Epithelial cell of esophagus (primary cell): ENCODE measurements at regions not wholly inside any gene's neighbourhood (a gene's known extent, or its start where the extent isn't known, plus 50 kb on each side); places are given as distances from the start of the nearest gene placed in this dataset.

Experiments
- DNase-seq: peaks from one replicate; pipeline ENCODE4 v3.0.0; 2010; ENCODE audit warnings: low read depth
- H3K4me3 ChIP-seq: 2 replicates; pipeline ENCODE4 v1.5.1; 2011; ENCODE audit warnings: mild to moderate bottlenecking, low read length, control low read depth
- TF ChIP-seq, protein P1 (sequence below): IDR thresholded peaks from 2 replicates; pipeline ENCODE4 v1.5.1; 2011; ENCODE audit warnings: low read depth, mild to moderate bottlenecking, low read length, control low read depth, inconsistent platforms; ENCODE audit not compliant: insufficient read depth; ENCODE audit errors: missing control alignments

GRCh38 chr3:6770397-6770690 lies 90.6 kb upstream of the GRM7 start:
- H3K4me3 ChIP-seq, result no peak overlapping the region
- TF ChIP-seq, protein P1, sequence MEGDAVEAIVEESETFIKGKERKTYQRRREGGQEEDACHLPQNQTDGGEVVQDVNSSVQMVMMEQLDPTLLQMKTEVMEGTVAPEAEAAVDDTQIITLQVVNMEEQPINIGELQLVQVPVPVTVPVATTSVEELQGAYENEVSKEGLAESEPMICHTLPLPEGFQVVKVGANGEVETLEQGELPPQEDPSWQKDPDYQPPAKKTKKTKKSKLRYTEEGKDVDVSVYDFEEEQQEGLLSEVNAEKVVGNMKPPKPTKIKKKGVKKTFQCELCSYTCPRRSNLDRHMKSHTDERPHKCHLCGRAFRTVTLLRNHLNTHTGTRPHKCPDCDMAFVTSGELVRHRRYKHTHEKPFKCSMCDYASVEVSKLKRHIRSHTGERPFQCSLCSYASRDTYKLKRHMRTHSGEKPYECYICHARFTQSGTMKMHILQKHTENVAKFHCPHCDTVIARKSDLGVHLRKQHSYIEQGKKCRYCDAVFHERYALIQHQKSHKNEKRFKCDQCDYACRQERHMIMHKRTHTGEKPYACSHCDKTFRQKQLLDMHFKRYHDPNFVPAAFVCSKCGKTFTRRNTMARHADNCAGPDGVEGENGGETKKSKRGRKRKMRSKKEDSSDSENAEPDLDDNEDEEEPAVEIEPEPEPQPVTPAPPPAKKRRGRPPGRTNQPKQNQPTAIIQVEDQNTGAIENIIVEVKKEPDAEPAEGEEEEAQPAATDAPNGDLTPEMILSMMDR, result no peak
- DNase-seq, result no peak

DNA sequence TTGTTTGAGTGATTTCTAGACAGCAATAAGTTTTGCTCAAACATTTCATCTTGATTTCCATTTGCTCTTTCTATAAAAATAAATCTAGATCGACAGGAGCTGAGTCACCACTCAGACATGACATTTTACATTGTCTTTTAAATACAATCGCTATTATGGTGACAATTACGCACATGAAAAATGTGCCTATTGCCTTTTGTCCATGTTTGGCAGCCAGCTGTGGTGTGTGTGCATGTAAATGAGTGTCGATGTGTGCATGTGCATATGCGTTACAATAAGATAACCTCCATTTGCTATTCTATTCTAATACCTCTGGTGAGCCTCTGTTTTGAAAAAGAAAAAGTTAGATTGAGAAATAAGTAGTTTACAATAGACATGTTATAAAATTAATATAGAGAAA lies 89.7 kb upstream of the GRM7 start:
- no peak for DNase-seq
- TF ChIP-seq, protein P1, result no peak

DNA sequence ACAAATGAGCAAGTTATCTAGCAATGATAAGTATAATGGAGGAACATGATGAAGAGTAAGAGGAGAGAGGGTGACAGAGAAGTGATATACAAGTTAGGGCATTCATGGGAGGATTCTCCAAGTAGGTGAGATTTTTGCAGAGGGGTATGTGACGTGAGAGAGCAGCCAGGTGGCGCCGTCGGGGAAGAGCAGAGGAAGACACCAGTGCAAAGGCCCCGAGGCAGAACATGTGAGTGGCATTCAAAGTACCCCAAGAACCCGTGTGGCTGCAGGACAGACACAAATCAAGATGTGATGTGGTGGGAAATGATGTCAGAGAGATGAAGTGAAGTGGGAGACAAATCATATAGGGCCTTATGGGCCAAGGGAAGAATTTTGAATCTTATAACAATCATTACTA lies 81.8 kb upstream of the GRM7 start:
- no peak for DNase-seq
- no peak overlapping the region for H3K4me3 ChIP-seq
- TF ChIP-seq, protein P1, result no peak

More for the DNA sequence above, 89.7 kb upstream of the GRM7 start:
- H3K4me3 ChIP-seq, result no peak overlapping the region

- DNase-seq, result no peak
- no peak overlapping the region for H3K4me3 ChIP-seq
- TF ChIP-seq, protein P1, result no peak
These were observed 79.8 kb upstream of the GRM7 start for GRCh38 chr3:6781092-6781491.

DNA sequence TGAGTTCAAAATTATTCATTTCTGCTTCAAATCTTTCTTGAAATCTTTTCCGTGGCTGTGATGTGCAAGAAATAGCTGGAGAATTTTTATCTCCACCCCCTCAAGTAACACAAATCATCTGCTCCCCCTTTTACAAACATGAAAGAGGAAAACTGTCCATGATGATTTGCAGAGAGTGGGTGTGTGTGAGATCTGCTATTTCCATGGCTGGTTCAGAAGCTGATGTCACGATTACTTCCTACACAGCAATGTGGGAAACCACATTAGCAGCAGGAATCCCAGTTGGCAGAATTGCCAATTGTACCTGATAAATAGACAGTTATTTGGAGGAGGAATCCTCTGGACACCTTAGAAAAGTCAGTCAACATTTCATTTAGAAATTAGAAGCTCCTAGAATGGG lies 75.2 kb upstream of the GRM7 start:
- TF ChIP-seq, protein P1, result no peak
- H3K4me3 ChIP-seq, result no peak overlapping the region
- no peak for DNase-seq

- TF ChIP-seq, protein P1, result no peak
- DNase-seq, result no peak
- H3K4me3 ChIP-seq, result no peak overlapping the region
These were observed 69.8 kb upstream of the GRM7 start for GRCh38 chr3:6791161-6791560.

- TF ChIP-seq, protein P1, result peak; percentile 75
These were observed 61.5 kb upstream of the GRM7 start for GRCh38 chr3:6799264-6799915.

More at GRCh38 chr3:6799264-6799915, 61.5 kb upstream of the GRM7 start:
- no peak overlapping the region for H3K4me3 ChIP-seq
- DNase-seq, result peak; percentile 43
